ENCODE measurements at regions not wholly inside any gene's neighbourhood (a gene's known extent, or its start where the extent isn't known, plus 50 kb on each side); places are given as distances from the start of the nearest gene placed in this dataset.

GRCh38 chr6:163776906-163777686, 362.6 kb downstream of the QKI start (continued):
- TF ChIP-seq, protein P1, sequence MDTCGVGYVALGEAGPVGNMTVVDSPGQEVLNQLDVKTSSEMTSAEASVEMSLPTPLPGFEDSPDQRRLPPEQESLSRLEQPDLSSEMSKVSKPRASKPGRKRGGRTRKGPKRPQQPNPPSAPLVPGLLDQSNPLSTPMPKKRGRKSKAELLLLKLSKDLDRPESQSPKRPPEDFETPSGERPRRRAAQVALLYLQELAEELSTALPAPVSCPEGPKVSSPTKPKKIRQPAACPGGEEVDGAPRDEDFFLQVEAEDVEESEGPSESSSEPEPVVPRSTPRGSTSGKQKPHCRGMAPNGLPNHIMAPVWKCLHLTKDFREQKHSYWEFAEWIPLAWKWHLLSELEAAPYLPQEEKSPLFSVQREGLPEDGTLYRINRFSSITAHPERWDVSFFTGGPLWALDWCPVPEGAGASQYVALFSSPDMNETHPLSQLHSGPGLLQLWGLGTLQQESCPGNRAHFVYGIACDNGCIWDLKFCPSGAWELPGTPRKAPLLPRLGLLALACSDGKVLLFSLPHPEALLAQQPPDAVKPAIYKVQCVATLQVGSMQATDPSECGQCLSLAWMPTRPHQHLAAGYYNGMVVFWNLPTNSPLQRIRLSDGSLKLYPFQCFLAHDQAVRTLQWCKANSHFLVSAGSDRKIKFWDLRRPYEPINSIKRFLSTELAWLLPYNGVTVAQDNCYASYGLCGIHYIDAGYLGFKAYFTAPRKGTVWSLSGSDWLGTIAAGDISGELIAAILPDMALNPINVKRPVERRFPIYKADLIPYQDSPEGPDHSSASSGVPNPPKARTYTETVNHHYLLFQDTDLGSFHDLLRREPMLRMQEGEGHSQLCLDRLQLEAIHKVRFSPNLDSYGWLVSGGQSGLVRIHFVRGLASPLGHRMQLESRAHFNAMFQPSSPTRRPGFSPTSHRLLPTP (IDR thresholded peaks at IDR 0.05; ENCODE audit: borderline replicate concordance, extremely low read depth, insufficient read length), result no peak
- no peak for TF ChIP-seq TBP (optimal IDR thresholded peaks at IDR 0.05; ENCODE audit: low read depth, low read length)
- TF ChIP-seq ZNF224 (CRISPR knock-in tag; IDR thresholded peaks at IDR 0.05), result no peak
- peak; percentile 88 for TF ChIP-seq CXXC5 (CRISPR knock-in tag; IDR thresholded peaks at IDR 0.05)
- no peak for TF ChIP-seq HNRNPH1 (optimal IDR thresholded peaks at IDR 0.05; ENCODE audit: low read depth, low read length)
- TF ChIP-seq ZFP91 (CRISPR knock-in tag; IDR thresholded peaks at IDR 0.05), result no peak
- no peak for TF ChIP-seq ZNF277 (CRISPR knock-in tag; IDR thresholded peaks at IDR 0.05; ENCODE audit: borderline replicate concordance)
- no peak for TF ChIP-seq HNRNPK (IDR thresholded peaks at IDR 0.05; ENCODE audit: low read depth, low read length, poor library complexity, severe bottlenecking)
- TF ChIP-seq SLC30A9 (CRISPR knock-in tag; IDR thresholded peaks at IDR 0.05), result no peak
- TF ChIP-seq ZNF717 (CRISPR knock-in tag; IDR thresholded peaks at IDR 0.05), result no peak
- peak; percentile 98 for TF ChIP-seq DMBX1 (CRISPR knock-in tag; IDR thresholded peaks at IDR 0.05; ENCODE audit: borderline replicate concordance)
- TF ChIP-seq CREBBP (IDR thresholded peaks at IDR 0.05; ENCODE audit: low read depth, low read length), result no peak
- TF ChIP-seq ZNF780A (CRISPR knock-in tag; IDR thresholded peaks at IDR 0.05), result no peak
- TF ChIP-seq U2AF2 (optimal IDR thresholded peaks at IDR 0.05; ENCODE audit: low read depth, low read length), result no peak
- TF ChIP-seq HCFC1 (IDR thresholded peaks at IDR 0.05; ENCODE audit: low read depth, low read length), result peak; percentile 50
- no peak for TF ChIP-seq SAFB2 (IDR thresholded peaks at IDR 0.05; ENCODE audit: borderline replicate concordance, low read depth, low read length, severe bottlenecking)
- no peak for TF ChIP-seq COPS2 (conservative IDR thresholded peaks at IDR 0.05)
- TF ChIP-seq NFRKB (IDR thresholded peaks at IDR 0.05; ENCODE audit: low read depth), result 0 out of 2 replicates have a peak, but pooled peaks have one; percentile 34
- TF ChIP-seq MTA1 (IDR thresholded peaks at IDR 0.05; ENCODE audit: borderline replicate concordance), result peak; percentile 79
- no peak for TF ChIP-seq GTF2F1 (IDR thresholded peaks at IDR 0.05; ENCODE audit: low read depth, low read length)
- TF ChIP-seq HOXB6 (CRISPR knock-in tag; IDR thresholded peaks at IDR 0.05; ENCODE audit: borderline replicate concordance), result no peak
- no peak for TF ChIP-seq ZNF146 (CRISPR knock-in tag; IDR thresholded peaks at IDR 0.05; ENCODE audit: unreplicated experiment)
- no peak for TF ChIP-seq ZNF830 (CRISPR knock-in tag; IDR thresholded peaks at IDR 0.05)
- TF ChIP-seq SNRNP70 (optimal IDR thresholded peaks at IDR 0.05; ENCODE audit: low read depth, low read length), result no peak

All from K562 (cell line).